ENCODE measurements at regions not wholly inside any gene's neighbourhood (a gene's known extent, or its start where the extent isn't known, plus 50 kb on each side); places are given as distances from the start of the nearest gene placed in this dataset.
"Not testable (repeated sequence)": the region's sequence is repeated elsewhere in the genome, so short reads cannot be mapped to it uniquely, and the experiment has no call there.

- H3F3A ChIP-seq (ENCODE audit: low read depth) = no peaks in the 10 kb centered on the region
- H3K9ac ChIP-seq (ENCODE audit: low read depth, low read length, poor library complexity, severe bottlenecking) = no peak overlapping the region
- no peak for TF ChIP-seq EZH2phosphoT487 (IDR thresholded peaks at IDR 0.05; ENCODE audit: borderline replicate concordance)
- no peak for TF ChIP-seq CTCF (conservative IDR thresholded peaks at IDR 0.05; ENCODE audit: low read length)
- no peak overlapping the region for H3K4me3 ChIP-seq (ENCODE audit: low read length, poor library complexity, severe bottlenecking)
- no peak overlapping the region for H3K4me2 ChIP-seq (ENCODE audit: low read depth, low read length, poor library complexity, severe bottlenecking)
- H3K79me2 ChIP-seq (ENCODE audit: insufficient read depth, low read length) = no peaks in the 10 kb centered on the region
- no peaks in the 10 kb centered on the region; the same call in 1 of the 2 replicates for H3K9me3 ChIP-seq (ENCODE audit: insufficient read depth, low read depth, low read length)
- H4K20me1 ChIP-seq (ENCODE audit: insufficient read depth, low read length, poor library complexity, severe bottlenecking) = no peaks in the 10 kb centered on the region
- H3K36me3 ChIP-seq (ENCODE audit: insufficient read depth, low read length) = no peaks in the 10 kb centered on the region
- H3K9me2 ChIP-seq (replicated peaks; ENCODE audit: low read depth, low read length) = no peaks in the 10 kb centered on the region
- H3K4me1 ChIP-seq (ENCODE audit: insufficient read depth, low read length, poor library complexity, severe bottlenecking) = no peaks in the 10 kb centered on the region
- no peak overlapping the region for H2AFZ ChIP-seq (ENCODE audit: low read length)
- H3K27me3 ChIP-seq (ENCODE audit: insufficient read depth, low read length, poor library complexity, severe bottlenecking) = no peaks in the 10 kb centered on the region
Measured at GRCh38 chr10:111648046-111648445, 535.5 kb downstream of the GPAM start.

GRCh38 chr10:111649080-111649479, 534.5 kb downstream of the GPAM start:
- H3K9ac ChIP-seq (ENCODE audit: low read depth, low read length, poor library complexity, severe bottlenecking); H3K9me3 ChIP-seq (ENCODE audit: insufficient read depth, low read depth, low read length); H3K4me3 ChIP-seq (ENCODE audit: low read length, poor library complexity, severe bottlenecking); H3F3A ChIP-seq (ENCODE audit: low read depth); H4K20me1 ChIP-seq (ENCODE audit: insufficient read depth, low read length, poor library complexity, severe bottlenecking); H3K4me2 ChIP-seq (ENCODE audit: low read depth, low read length, poor library complexity, severe bottlenecking); H3K79me2 ChIP-seq (ENCODE audit: insufficient read depth, low read length); H3K27me3 ChIP-seq (ENCODE audit: insufficient read depth, low read length, poor library complexity, severe bottlenecking); H3K9me2 ChIP-seq (replicated peaks; ENCODE audit: low read depth, low read length); H3K36me3 ChIP-seq (ENCODE audit: insufficient read depth, low read length); H3K4me1 ChIP-seq (ENCODE audit: insufficient read depth, low read length, poor library complexity, severe bottlenecking); H2AFZ ChIP-seq (ENCODE audit: low read length): not testable (repeated sequence)

- no peaks in the 10 kb centered on the region for H4K20me1 ChIP-seq (ENCODE audit: insufficient read depth, low read length, poor library complexity, severe bottlenecking)
- no peak; the same call in 1 of the 2 replicates for TF ChIP-seq CTCF (conservative IDR thresholded peaks at IDR 0.05; ENCODE audit: low read length)
- TF ChIP-seq EZH2phosphoT487 (IDR thresholded peaks at IDR 0.05; ENCODE audit: borderline replicate concordance) = no peak
- H3K4me2 ChIP-seq (ENCODE audit: low read depth, low read length, poor library complexity, severe bottlenecking) = no peak overlapping the region
- H3K9me2 ChIP-seq (replicated peaks; ENCODE audit: low read depth, low read length) = no peaks in the 10 kb centered on the region
- no peaks in the 10 kb centered on the region for H3K79me2 ChIP-seq (ENCODE audit: insufficient read depth, low read length)
- H3K36me3 ChIP-seq (ENCODE audit: insufficient read depth, low read length) = no peaks in the 10 kb centered on the region
- H3K4me1 ChIP-seq (ENCODE audit: insufficient read depth, low read length, poor library complexity, severe bottlenecking) = no peaks in the 10 kb centered on the region
- H3K27me3 ChIP-seq (ENCODE audit: insufficient read depth, low read length, poor library complexity, severe bottlenecking) = no peaks in the 10 kb centered on the region
- H3K9me3 ChIP-seq (ENCODE audit: insufficient read depth, low read depth, low read length) = no peaks in the 10 kb centered on the region; the same call in 1 of the 2 replicates
- no peak overlapping the region for H2AFZ ChIP-seq (ENCODE audit: low read length)
- no peak overlapping the region for H3K9ac ChIP-seq (ENCODE audit: low read depth, low read length, poor library complexity, severe bottlenecking)
- H3K4me3 ChIP-seq (ENCODE audit: low read length, poor library complexity, severe bottlenecking) = no peak overlapping the region
- H3F3A ChIP-seq (ENCODE audit: low read depth) = no peaks in the 10 kb centered on the region
Measured at GRCh38 chr10:111650088-111650487, 533.5 kb downstream of the GPAM start.

GRCh38 chr10:111656066-111656465, 527.5 kb downstream of the GPAM start:
- Histone ChIP-seq H3K9ac (ENCODE audit: low read depth, low read length, poor library complexity, severe bottlenecking) (no peak overlapping the region), H4K20me1 (ENCODE audit: insufficient read depth, low read length, poor library complexity, severe bottlenecking) (no peaks in the 10 kb centered on the region), H3K9me3 (ENCODE audit: insufficient read depth, low read depth, low read length) (no peaks in the 10 kb centered on the region)

More at GRCh38 chr10:111656066-111656465, 527.5 kb downstream of the GPAM start:
- no peaks in the 10 kb centered on the region for H3K27me3 ChIP-seq (ENCODE audit: insufficient read depth, low read length, poor library complexity, severe bottlenecking)
- TF ChIP-seq CTCF (conservative IDR thresholded peaks at IDR 0.05; ENCODE audit: low read length) (no peak), EZH2phosphoT487 (IDR thresholded peaks at IDR 0.05; ENCODE audit: borderline replicate concordance) (no peak)
- no peaks in the 10 kb centered on the region for H3K4me1 ChIP-seq (ENCODE audit: insufficient read depth, low read length, poor library complexity, severe bottlenecking)
- no peaks in the 10 kb centered on the region for H3K9me2 ChIP-seq (replicated peaks; ENCODE audit: low read depth, low read length)
- no peaks in the 10 kb centered on the region for H3F3A ChIP-seq (ENCODE audit: low read depth)
- H2AFZ ChIP-seq (ENCODE audit: low read length) = no peak overlapping the region
- H3K4me3 ChIP-seq (ENCODE audit: low read length, poor library complexity, severe bottlenecking) = no peak overlapping the region
- no peak overlapping the region for H3K4me2 ChIP-seq (ENCODE audit: low read depth, low read length, poor library complexity, severe bottlenecking)
- H3K36me3 ChIP-seq (ENCODE audit: insufficient read depth, low read length) = no peaks in the 10 kb centered on the region
- no peaks in the 10 kb centered on the region for H3K79me2 ChIP-seq (ENCODE audit: insufficient read depth, low read length)

All from Loucy (cell line).